SU-DHL-6 (cell line): ENCODE measurements at regions not wholly inside any gene's neighbourhood (a gene's known extent, or its start where the extent isn't known, plus 50 kb on each side); places are given as distances from the start of the nearest gene placed in this dataset.
"Not testable (repeated sequence)": the region's sequence is repeated elsewhere in the genome, so short reads cannot be mapped to it uniquely, and the experiment has no call there.

Experiments used
- H2AFZ ChIP-seq: fragments of 200-600 bp; sonication (generic); 2 replicates; pipeline ENCODE4 v1.6.1; 2014; ENCODE audit warnings: low read depth, mild to moderate bottlenecking, moderate library complexity, mixed read lengths, antibody characterized with exemption, low read length; ENCODE audit not compliant: severe bottlenecking
- H3F3A ChIP-seq: fragments of 200-600 bp; shearing (Covaris generic); 2 replicates; pipeline ENCODE4 v1.6.0; 2016; ENCODE audit warnings: antibody characterized with exemption, mild to moderate bottlenecking; ENCODE audit not compliant: insufficient read depth
- H3K27ac ChIP-seq: fragments of 200-600 bp; sonication (generic); 2 replicates; pipeline ENCODE4 v1.5.1; 2016; ENCODE audit warnings: low read depth, mild to moderate bottlenecking, low read length, moderate library complexity, mixed read lengths
- H3K27me3 ChIP-seq: fragments of 200-600 bp; sonication (generic), shearing (Covaris generic); 2 replicates; pipeline ENCODE4 v1.6.0; 2014; ENCODE audit warnings: mild to moderate bottlenecking, low read length
- H3K36me3 ChIP-seq: fragments of 200-600 bp; sonication (generic); 2 replicates; pipeline ENCODE4 v1.6.1; 2014; ENCODE audit warnings: mild to moderate bottlenecking, low read length, mixed read lengths
- H3K4me2 ChIP-seq: fragments of 300-600, 200-600 bp; shearing (Covaris generic), sonication (generic); 2 replicates; pipeline ENCODE4 v1.6.0; 2014; ENCODE audit warnings: low read length, low read depth, mild to moderate bottlenecking; ENCODE audit not compliant: poor library complexity, severe bottlenecking
- H3K4me3 ChIP-seq: fragments of 200-600 bp; sonication (generic); 2 replicates; pipeline ENCODE4 v1.5.1; 2014; ENCODE audit warnings: antibody characterized with exemption, low read length, mild to moderate bottlenecking, mixed read lengths; ENCODE audit not compliant: insufficient read depth, poor library complexity, severe bottlenecking
- H3K79me2 ChIP-seq: fragments of 200-600 bp; sonication (generic); 2 replicates; pipeline ENCODE4 v1.6.1; 2014; ENCODE audit warnings: mild to moderate bottlenecking, low read length, moderate library complexity; ENCODE audit not compliant: insufficient read depth
- H3K9ac ChIP-seq: fragments of 200-600 bp; sonication (generic); 2 replicates; pipeline ENCODE4 v1.7.0; 2014; ENCODE audit warnings: mild to moderate bottlenecking, low read length
- H3K9me2 ChIP-seq: fragments of 200-600 bp; sonication (generic); replicated peaks from 2 replicates; pipeline ENCODE4 v1.6.1; 2014; ENCODE audit warnings: low read length; ENCODE audit not compliant: insufficient read depth
- H3K9me3 ChIP-seq: fragments of 200-600 bp; sonication (generic); 2 replicates; pipeline ENCODE4 v1.6.1; 2014; ENCODE audit warnings: low read length, mixed read lengths; ENCODE audit not compliant: insufficient read depth
- H4K20me1 ChIP-seq: fragments of 200-600 bp; sonication (generic); 2 replicates; pipeline ENCODE4 v1.6.1; 2014; ENCODE audit warnings: low read depth, mild to moderate bottlenecking, antibody characterized with exemption, low read length, moderate library complexity, mixed read lengths
- EZH2phosphoT487 ChIP-seq: fragments of 200-600 bp; sonication (generic), shearing (Covaris generic); conservative IDR thresholded peaks from 2 replicates; pipeline ENCODE4 v1.6.1; 2018; ENCODE audit warnings: mild to moderate bottlenecking, antibody characterized with exemption, low read length, moderate library complexity, mixed read lengths
- TF ChIP-seq, protein P1 (sequence below): fragments of 200-600 bp; sonication (generic); IDR thresholded peaks from one replicate; pipeline ENCODE4 v1.5.1; 2017; ENCODE audit warnings: antibody characterized with exemption, mild to moderate bottlenecking, low read length, moderate library complexity; ENCODE audit not compliant: insufficient read depth, poor library complexity, severe bottlenecking

DNA sequence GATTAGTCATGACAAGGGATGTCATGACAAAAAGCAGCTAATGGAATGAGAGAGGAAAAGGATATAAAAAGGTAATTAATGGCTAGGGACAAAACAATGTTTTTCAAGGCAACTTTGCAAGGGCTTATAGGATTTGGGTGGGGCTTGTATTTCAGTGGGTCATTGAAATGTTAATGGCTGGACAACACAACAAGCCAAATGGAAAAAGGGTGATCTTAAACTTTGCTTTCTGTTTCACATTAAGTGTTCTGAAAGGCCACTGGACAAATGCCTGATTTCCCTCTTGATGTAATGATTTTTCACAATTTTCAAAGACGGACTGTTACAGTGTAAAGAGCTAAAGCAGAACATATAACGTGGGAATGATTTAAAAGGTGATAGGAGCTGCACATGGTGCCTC lies 345.0 kb downstream of the TUSC7 start:
- no peak overlapping the region for H3K4me2 ChIP-seq

DNA sequence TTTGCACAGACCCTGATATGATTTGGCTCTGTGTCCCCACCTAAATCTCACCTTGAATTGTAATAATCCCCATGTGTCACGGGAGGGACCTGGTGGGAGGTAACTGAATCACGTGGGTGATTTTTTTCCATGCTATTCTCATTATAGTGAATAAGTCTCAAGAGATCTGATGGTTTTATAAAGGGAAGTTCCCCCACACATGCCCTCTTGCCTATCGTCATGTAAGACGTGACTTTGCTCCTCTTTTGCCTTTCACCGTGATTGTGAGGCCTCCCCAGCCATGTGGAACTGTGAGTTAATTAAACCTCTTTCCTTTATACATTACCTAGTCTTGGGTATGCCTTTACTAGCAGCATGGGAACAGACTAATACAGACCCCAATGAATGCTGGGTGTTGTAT lies 347.4 kb downstream of the TUSC7 start:
- not testable (repeated sequence) for H3K79me2 ChIP-seq, H2AFZ ChIP-seq, H4K20me1 ChIP-seq, H3K9me3 ChIP-seq, H3K4me2 ChIP-seq, H3K27me3 ChIP-seq, H3K36me3 ChIP-seq, H3K9ac ChIP-seq, H3F3A ChIP-seq, H3K9me2 ChIP-seq, H3K27ac ChIP-seq, H3K4me3 ChIP-seq

More for the DNA sequence above, 345.0 kb downstream of the TUSC7 start:
- Histone ChIP-seq H3K9me3 (no peaks in the 10 kb centered on the region), H3K79me2 (no peaks in the 10 kb centered on the region), H3K9me2 (no peaks in the 10 kb centered on the region), H3K9ac (no peak overlapping the region), H3F3A (no peaks in the 10 kb centered on the region), H3K36me3 (no peaks in the 10 kb centered on the region), H3K4me3 (no peak overlapping the region), H2AFZ (no peak overlapping the region), H3K27ac (no peak overlapping the region), H4K20me1 (no peaks in the 10 kb centered on the region), H3K27me3 (no peaks in the 10 kb centered on the region)
- no peak for TF ChIP-seq EZH2phosphoT487
- TF ChIP-seq, protein P1, sequence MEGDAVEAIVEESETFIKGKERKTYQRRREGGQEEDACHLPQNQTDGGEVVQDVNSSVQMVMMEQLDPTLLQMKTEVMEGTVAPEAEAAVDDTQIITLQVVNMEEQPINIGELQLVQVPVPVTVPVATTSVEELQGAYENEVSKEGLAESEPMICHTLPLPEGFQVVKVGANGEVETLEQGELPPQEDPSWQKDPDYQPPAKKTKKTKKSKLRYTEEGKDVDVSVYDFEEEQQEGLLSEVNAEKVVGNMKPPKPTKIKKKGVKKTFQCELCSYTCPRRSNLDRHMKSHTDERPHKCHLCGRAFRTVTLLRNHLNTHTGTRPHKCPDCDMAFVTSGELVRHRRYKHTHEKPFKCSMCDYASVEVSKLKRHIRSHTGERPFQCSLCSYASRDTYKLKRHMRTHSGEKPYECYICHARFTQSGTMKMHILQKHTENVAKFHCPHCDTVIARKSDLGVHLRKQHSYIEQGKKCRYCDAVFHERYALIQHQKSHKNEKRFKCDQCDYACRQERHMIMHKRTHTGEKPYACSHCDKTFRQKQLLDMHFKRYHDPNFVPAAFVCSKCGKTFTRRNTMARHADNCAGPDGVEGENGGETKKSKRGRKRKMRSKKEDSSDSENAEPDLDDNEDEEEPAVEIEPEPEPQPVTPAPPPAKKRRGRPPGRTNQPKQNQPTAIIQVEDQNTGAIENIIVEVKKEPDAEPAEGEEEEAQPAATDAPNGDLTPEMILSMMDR = no peak

DNA sequence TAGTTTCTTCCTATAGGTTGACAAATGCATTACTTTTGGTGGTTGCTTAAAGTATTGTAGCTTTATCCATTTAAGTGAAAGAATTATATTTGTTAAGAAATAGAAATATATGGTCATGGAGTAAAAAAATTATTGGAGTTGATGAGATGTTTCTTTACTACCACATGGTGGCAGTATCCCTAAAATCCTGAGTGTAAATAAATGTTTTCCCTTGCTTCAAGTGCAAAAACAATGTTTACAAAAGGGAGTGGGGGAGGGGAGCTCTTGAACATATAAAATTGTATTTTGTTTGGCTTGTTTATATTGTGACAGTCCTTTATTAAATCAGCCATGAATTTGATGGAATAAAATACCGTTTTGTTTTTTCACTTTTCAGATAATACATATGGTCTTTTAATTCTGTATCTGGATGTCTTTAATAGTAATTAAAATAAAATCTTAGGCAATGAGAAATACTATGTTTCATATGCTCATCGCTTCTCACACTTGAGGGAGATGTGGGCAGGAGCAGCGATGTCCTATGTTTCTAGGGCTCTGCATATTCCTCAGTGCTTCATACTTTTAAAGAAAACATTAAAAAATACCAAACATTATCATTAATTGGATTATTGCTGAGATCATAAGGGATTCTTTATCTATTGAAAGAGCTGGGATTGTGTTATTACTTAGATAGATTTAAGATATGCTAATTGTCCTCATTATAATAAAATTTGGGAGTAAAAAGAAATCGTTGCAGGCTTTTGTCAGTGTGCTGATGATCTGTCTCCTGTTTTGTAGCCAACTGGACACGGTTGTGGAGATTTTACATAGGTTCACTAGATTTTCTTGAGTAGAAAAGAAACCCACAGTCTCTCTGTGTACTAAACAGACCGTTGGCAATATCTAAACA lies 349.7 kb downstream of the TUSC7 start:
- H3F3A ChIP-seq = no peaks in the 10 kb centered on the region
- H3K9ac ChIP-seq = no peak overlapping the region
- H3K4me3 ChIP-seq = no peak overlapping the region
- no peak overlapping the region for H2AFZ ChIP-seq
- no peak overlapping the region for H3K27ac ChIP-seq
- H3K4me2 ChIP-seq = no peak overlapping the region
- H3K9me2 ChIP-seq = no peaks in the 10 kb centered on the region
- H3K9me3 ChIP-seq = no peaks in the 10 kb centered on the region
- no peaks in the 10 kb centered on the region for H3K79me2 ChIP-seq
- H4K20me1 ChIP-seq = no peaks in the 10 kb centered on the region
- no peaks in the 10 kb centered on the region for H3K27me3 ChIP-seq
- no peak for TF ChIP-seq EZH2phosphoT487
- TF ChIP-seq, protein P1 = no peak
- no peaks in the 10 kb centered on the region for H3K36me3 ChIP-seq

DNA sequence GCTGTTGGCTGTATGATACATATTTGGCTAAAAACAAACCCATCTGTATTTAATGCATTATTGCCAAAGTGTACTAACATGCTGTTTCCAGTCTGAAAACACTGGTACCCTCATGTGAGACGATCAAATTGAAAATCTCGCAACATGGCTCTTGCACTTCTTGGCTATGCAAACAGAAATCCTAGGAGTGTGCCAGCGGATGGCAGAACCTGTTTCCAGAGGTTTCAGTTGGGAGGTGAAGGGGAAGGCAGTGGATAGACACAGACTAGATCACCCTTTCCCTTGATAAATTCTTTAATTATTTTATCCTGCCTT lies 350.3 kb downstream of the TUSC7 start:
- no peaks in the 10 kb centered on the region for H3K9me2 ChIP-seq
- no peaks in the 10 kb centered on the region for H3K79me2 ChIP-seq
- no peak overlapping the region for H3K9ac ChIP-seq
- H3K27ac ChIP-seq = no peak overlapping the region
- H3K36me3 ChIP-seq = no peaks in the 10 kb centered on the region
- H3F3A ChIP-seq = no peaks in the 10 kb centered on the region
- H2AFZ ChIP-seq = no peak overlapping the region
- TF ChIP-seq EZH2phosphoT487 = no peak
- TF ChIP-seq, protein P1 = no peak
- H3K9me3 ChIP-seq = no peaks in the 10 kb centered on the region
- no peak overlapping the region for H3K4me3 ChIP-seq
- H4K20me1 ChIP-seq = no peaks in the 10 kb centered on the region
- no peaks in the 10 kb centered on the region for H3K27me3 ChIP-seq
- no peak overlapping the region for H3K4me2 ChIP-seq
